ENCODE measurements at regions not wholly inside any gene's neighbourhood (a gene's known extent, or its start where the extent isn't known, plus 50 kb on each side); places are given as distances from the start of the nearest gene placed in this dataset.

DNA sequence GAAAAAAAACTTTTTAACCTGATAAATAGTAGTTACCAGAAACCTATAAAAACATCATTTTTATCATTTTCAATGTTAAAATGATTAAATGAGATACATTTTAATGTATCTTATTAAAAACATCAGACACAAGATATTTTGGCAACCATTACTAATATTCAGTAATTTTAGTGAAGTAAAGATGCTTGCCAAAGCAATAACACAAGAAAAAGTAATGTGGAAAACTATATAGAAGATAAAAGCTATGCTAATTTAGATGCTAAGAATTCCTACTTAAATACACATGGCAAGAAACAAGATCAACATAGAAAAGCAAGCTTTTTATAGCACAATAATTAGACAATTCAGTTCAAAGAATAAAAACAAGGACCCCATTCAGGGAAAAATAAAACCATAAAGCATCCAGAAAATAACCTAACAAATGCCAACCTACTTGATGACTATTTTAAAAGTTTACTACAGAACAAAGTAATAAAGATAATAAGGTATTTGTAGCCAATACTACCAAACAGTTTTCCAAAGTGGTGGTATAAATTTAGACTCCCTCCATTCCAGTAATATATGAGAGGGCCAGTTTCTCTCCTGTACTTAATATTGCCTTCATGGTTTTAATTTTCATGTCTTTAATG lies 489.5 kb downstream of the CDH2 start:
- DNase-seq, result no peak

DNA sequence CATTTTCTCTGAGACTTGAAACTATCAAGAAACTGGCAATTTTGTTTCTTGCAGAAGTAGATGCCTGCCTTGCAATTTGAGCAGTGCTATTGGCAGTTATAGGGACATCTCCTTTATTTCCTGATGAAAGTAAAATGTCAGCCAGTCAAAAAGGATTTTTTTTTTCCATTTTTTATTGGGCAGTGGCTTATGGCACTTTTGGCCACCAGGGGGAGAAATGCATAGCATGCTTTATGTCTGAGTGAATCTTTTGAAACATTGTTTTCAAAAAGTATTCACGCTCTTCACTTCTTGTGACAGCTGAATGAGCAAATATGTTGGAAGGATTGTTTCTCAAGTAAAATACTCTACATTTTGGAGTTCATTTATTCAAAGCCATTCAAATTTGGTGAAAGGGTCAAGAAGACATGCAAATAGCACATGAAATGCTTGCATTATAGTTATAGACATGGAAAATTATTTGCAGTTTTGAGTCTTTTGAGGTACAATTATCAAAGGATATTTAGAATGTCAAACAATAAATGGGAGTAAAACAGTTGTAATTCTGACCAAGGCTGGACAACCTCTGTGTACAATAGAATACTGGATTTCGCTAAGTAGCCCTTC lies 491.0 kb downstream of the CDH2 start:
- no peak for DNase-seq

- DNase-seq, result no peak
Measured at GRCh38 chr18:27685091-27685490, 491.8 kb downstream of the CDH2 start.

- no peak for DNase-seq
Measured at GRCh38 chr18:27674411-27674810, 489.3 kb upstream of the CHST9 start.

DNA sequence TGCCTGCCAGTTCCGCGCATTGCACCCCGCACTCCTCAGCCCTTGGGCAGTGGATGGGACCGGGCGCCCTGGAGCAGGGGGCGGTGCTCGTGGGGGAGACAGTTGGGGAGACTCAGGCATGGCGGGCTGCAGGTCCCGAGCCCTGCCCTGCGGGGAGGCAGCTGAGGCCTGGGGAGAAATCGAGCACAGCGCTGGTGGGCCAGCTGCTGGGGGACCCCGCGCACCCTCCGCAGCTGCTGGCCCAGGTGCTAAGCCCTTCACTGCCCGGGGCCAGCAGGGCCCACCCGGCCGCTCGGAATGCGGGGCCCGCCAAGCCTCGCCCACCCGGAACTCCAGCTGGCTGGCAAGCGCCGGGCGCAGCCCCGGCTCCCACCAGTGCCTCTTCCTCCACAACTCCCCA lies 488.8 kb upstream of the CHST9 start:
- no peak for DNase-seq

- DNase-seq, result no peak
Measured at GRCh38 chr18:27668158-27668557, 483.1 kb upstream of the CHST9 start.

GRCh38 chr18:27667064-27667463 lies 482.0 kb upstream of the CHST9 start:
- no peak for DNase-seq

GRCh38 chr18:27666016-27666415 lies 480.9 kb upstream of the CHST9 start:
- no peak for DNase-seq

- no peak for DNase-seq
Measured at GRCh38 chr18:27665264-27665799, 480.2 kb upstream of the CHST9 start.

- no peak for DNase-seq
Measured at GRCh38 chr18:27662949-27663348, 477.8 kb upstream of the CHST9 start.

- no peak for DNase-seq
Measured at GRCh38 chr18:27662537-27662936, 477.4 kb upstream of the CHST9 start.

DNA sequence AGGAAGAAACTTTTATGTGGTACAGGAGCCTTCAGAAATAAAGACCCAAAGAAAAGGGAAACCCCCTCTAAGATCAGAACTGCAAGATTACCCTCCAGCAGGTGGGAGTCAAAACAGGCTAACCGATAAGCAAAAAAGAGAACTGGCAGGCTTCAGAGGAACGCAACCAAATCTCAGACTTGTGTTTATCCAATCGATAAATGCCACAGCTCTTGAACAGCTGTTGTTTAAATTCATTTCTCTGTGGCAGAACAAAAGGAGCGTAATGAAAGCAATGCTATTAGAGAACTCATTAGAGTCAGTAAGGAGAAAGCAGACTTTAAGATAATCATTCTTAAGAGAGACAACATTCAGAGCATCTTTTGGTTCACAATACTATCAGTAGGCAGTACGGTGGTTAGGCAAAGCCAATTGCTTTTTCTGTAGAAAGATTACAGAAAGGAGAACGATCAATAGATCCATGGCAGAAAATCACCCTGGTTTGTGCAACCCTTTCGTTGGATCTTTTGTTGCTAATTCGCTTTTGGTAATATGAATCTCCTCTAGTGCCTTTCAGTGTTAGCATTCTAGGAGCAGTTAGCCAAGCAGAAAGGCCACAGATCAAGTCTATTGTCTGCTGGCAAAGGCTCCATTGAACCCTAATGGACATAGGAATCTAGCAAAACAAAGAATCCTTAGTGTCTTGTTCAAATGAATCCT lies 476.4 kb upstream of the CHST9 start:
- DNase-seq, result no peak

DNA sequence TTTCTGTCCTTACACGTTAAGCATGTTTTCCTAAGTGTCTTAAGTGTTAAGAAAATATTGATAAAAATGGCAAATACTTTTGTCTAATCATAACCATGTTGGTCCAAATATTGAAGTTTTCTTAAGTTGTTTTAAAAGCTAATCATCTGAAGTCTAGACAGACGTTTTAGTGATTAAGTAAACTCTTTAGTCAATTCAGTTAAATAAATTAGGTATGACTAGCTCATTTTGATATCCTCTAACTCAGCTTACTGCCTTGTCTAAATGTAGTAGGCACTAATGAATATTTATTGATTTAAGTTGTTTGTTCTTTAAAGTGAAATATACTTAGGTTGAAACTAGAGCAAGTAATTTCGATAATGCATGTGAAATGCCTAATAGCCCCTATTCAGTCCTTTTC lies 471.8 kb upstream of the CHST9 start:
- no peak for DNase-seq

- DNase-seq, result no peak
Measured at GRCh38 chr18:27656167-27656778, 471.2 kb upstream of the CHST9 start.

GRCh38 chr18:27653247-27653646 lies 468.1 kb upstream of the CHST9 start:
- no peak for DNase-seq

DNA sequence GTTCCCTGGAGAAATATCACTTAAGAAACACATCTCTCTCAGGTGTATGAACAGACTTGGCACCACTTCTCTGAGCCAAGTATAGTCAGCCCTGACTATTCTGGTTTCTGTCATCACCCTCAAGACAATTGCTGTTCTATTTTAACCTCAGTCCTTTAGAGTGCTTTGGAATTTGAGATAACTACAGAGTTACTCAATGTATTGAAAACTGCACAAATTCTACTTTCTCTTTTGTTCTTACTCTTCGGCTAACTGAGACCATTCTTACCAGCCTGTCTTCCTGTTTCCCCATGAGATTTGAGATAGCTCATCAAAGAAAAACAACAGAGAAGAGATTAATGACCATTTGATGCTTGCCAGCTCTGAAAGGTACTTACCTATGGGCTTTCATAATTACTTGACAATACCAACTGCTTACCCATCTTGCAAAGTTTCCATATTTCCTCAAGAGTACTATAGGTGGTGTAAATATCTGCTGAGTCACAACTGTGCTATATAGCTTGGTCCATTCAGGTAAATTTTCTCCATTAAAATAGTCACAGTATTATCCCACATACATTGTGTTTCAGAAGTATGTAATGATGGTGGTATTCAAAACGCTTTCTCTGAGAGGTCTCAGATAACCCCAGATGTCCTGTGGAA lies 467.5 kb upstream of the CHST9 start:
- no peak for DNase-seq

- DNase-seq, result no peak
Measured at GRCh38 chr18:27649621-27650020, 464.5 kb upstream of the CHST9 start.

GRCh38 chr18:27645929-27646328 lies 460.8 kb upstream of the CHST9 start:
- no peak for DNase-seq

GRCh38 chr18:27636576-27637085 lies 451.5 kb upstream of the CHST9 start:
- DNase-seq, result no peak

DNA sequence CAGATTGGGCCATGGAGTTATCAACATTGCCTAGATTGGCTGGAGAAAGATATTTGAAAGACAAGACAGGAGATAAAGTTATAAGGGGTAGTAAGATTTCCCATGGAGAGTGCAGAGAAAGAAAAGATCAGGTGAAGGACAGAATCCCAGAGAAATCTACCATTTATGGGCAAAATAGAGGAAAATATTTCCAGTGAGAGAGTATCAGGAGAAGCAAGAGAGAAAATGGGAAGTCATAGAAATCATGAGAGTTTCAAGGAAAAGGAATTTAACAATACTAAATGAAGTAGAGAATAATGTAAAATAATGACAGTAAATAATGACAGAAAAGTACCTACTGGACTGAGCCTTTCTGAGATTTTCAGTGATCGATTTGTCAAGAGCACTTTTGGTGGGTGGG lies 447.6 kb upstream of the CHST9 start:
- no peak for DNase-seq

- no peak for DNase-seq
Measured at GRCh38 chr18:27627927-27628326, 442.8 kb upstream of the CHST9 start.

DNA sequence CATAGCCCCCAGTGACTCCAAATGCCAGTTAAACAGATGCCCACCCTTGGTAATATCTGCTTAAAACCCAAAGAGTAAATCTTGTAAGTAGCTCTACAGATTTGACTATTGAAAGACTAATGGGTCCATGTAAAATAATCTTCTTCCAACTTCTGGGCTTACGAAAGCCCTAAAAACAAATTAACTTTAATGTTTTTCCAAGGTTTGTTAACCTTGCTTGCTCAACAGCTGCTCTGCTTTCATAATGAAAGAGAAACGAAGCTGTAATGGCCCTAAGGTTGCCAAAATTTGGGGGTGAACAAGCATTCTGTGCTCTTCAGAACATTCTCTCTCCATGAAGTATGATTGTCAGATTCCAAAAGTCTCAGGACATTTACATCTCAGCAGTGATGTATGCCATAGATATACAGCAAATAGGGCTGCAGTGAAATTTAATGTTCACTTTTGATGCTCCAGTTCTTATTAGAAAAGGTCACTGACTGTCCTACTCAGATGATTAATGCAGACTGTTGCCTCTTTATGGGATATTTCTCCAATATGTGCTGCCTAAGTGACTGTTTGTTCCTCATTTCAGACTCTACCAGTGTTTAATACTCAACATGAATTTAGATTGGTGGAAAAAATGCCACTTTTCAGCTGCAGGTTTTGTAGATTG lies 436.3 kb upstream of the CHST9 start:
- no peak for DNase-seq

DNA sequence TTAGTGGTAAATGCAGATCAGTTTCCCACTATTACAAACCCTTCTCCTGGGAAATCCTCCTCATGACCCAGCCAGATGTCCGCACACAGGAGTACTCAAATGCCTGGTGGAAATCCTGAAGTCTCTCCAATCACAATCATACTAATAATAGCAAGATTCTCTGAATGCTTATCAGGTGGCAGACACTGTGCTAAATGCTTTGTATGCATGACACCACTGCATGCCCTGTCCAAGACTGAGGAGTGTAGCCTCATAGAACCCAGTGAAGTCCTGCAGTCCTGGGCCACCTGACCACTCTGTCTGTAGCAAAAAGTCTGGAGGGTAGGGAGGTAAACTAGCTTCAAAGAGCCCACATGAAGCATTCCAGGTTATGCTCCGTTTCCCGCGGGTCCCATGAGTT lies 434.8 kb upstream of the CHST9 start:
- no peak for DNase-seq
